ENCODE measurements at regions not wholly inside any gene's neighbourhood (a gene's known extent, or its start where the extent isn't known, plus 50 kb on each side); places are given as distances from the start of the nearest gene placed in this dataset.

- Histone ChIP-seq H4K20me1 (ENCODE audit: insufficient read depth, low read length) (no peaks in the 10 kb centered on the region), H3K36me3 (ENCODE audit: insufficient read depth, low read length) (no peaks in the 10 kb centered on the region), H3K4me3 (ENCODE audit: insufficient read depth, low read length) (no peak overlapping the region), H3K79me2 (ENCODE audit: insufficient read depth, low read length) (no peaks in the 10 kb centered on the region), H3K4me2 (ENCODE audit: insufficient read depth, low read length) (no peak overlapping the region), H3K4me1 (ENCODE audit: insufficient read depth, low read length) (peaks cover 6% of the 10 kb centered on the region), H3K9me3 (ENCODE audit: low read depth, low read length) (no peaks in the 10 kb centered on the region), H3K27ac (ENCODE audit: low read depth, low read length) (no peak overlapping the region), H3K27me3 (ENCODE audit: insufficient read depth, low read length) (no peaks in the 10 kb centered on the region), H2AFZ (ENCODE audit: low read length) (no peak overlapping the region)
- TF ChIP-seq CTCF (IDR thresholded peaks at IDR 0.05; ENCODE audit: extremely low read depth, low read depth, low read length): no peak
- DNase-seq (ENCODE audit: insufficient read length, low spot score, missing footprints): no peak
Observed at GRCh38 chr2:207276858-207277257, 111.1 kb upstream of the KLF7 start.

GRCh38 chr2:207279520-207279919, 113.8 kb upstream of the KLF7 start:
- Histone ChIP-seq H3K4me1 (ENCODE audit: insufficient read depth, low read length) (peaks cover 13% of the 10 kb centered on the region), H4K20me1 (ENCODE audit: insufficient read depth, low read length) (no peaks in the 10 kb centered on the region), H3K36me3 (ENCODE audit: insufficient read depth, low read length) (no peaks in the 10 kb centered on the region), H3K27ac (ENCODE audit: low read depth, low read length) (no peak overlapping the region), H3K27me3 (ENCODE audit: insufficient read depth, low read length) (no peaks in the 10 kb centered on the region), H3K9me3 (ENCODE audit: low read depth, low read length) (no peaks in the 10 kb centered on the region), H3K4me2 (ENCODE audit: insufficient read depth, low read length) (no peak overlapping the region), H3K79me2 (ENCODE audit: insufficient read depth, low read length) (no peaks in the 10 kb centered on the region), H2AFZ (ENCODE audit: low read length) (no peak overlapping the region), H3K4me3 (ENCODE audit: insufficient read depth, low read length) (no peak overlapping the region)
- no peak for TF ChIP-seq CTCF (IDR thresholded peaks at IDR 0.05; ENCODE audit: extremely low read depth, low read depth, low read length)
- DNase-seq (ENCODE audit: insufficient read length, low spot score, missing footprints): no peak

GRCh38 chr2:207281436-207281835, 115.7 kb upstream of the KLF7 start:
- DNase-seq (ENCODE audit: insufficient read length, low spot score, missing footprints): no peak
- no peak overlapping the region for H3K4me2 ChIP-seq (ENCODE audit: insufficient read depth, low read length)
- TF ChIP-seq CTCF (IDR thresholded peaks at IDR 0.05; ENCODE audit: extremely low read depth, low read depth, low read length): no peak

GRCh38 chr2:207282916-207283315, 117.2 kb upstream of the KLF7 start:
- H3K27ac ChIP-seq (ENCODE audit: low read depth, low read length): no peak overlapping the region
- TF ChIP-seq CTCF (IDR thresholded peaks at IDR 0.05; ENCODE audit: extremely low read depth, low read depth, low read length): no peak
- H3K4me3 ChIP-seq (ENCODE audit: insufficient read depth, low read length): no peak overlapping the region
- peak overlapping the region; percentile 6 for H3K4me2 ChIP-seq (ENCODE audit: insufficient read depth, low read length)
- H3K79me2 ChIP-seq (ENCODE audit: insufficient read depth, low read length): no peaks in the 10 kb centered on the region
- H3K4me1 ChIP-seq (ENCODE audit: insufficient read depth, low read length): peaks cover 7% of the 10 kb centered on the region
- H2AFZ ChIP-seq (ENCODE audit: low read length): peak overlapping the region; percentile 55
- no peaks in the 10 kb centered on the region for H3K36me3 ChIP-seq (ENCODE audit: insufficient read depth, low read length)
- H4K20me1 ChIP-seq (ENCODE audit: insufficient read depth, low read length): no peaks in the 10 kb centered on the region
- H3K9me3 ChIP-seq (ENCODE audit: low read depth, low read length): no peaks in the 10 kb centered on the region
- H3K27me3 ChIP-seq (ENCODE audit: insufficient read depth, low read length): no peaks in the 10 kb centered on the region
- no peak for DNase-seq (ENCODE audit: insufficient read length, low spot score, missing footprints)

More at GRCh38 chr2:207281436-207281835, 115.7 kb upstream of the KLF7 start:
- H3K27ac ChIP-seq (ENCODE audit: low read depth, low read length): no peak overlapping the region
- H3K79me2 ChIP-seq (ENCODE audit: insufficient read depth, low read length): no peaks in the 10 kb centered on the region
- no peak overlapping the region for H2AFZ ChIP-seq (ENCODE audit: low read length)
- H4K20me1 ChIP-seq (ENCODE audit: insufficient read depth, low read length): no peaks in the 10 kb centered on the region
- no peaks in the 10 kb centered on the region for H3K9me3 ChIP-seq (ENCODE audit: low read depth, low read length)
- no peaks in the 10 kb centered on the region for H3K36me3 ChIP-seq (ENCODE audit: insufficient read depth, low read length)
- H3K27me3 ChIP-seq (ENCODE audit: insufficient read depth, low read length): no peaks in the 10 kb centered on the region
- H3K4me1 ChIP-seq (ENCODE audit: insufficient read depth, low read length): peaks cover 7% of the 10 kb centered on the region
- H3K4me3 ChIP-seq (ENCODE audit: insufficient read depth, low read length): no peak overlapping the region

Measured in osteoblast (primary cell).